OCI-LY3 (cell line): ENCODE measurements at regions not wholly inside any gene's neighbourhood (a gene's known extent, or its start where the extent isn't known, plus 50 kb on each side); places are given as distances from the start of the nearest gene placed in this dataset.

ENCODE experiments used
- EZH2phosphoT487 ChIP-seq: fragments of 200-600 bp; shearing (Covaris generic); IDR thresholded peaks from 2 replicates; pipeline ENCODE4 v1.6.1; 2018; ENCODE audit warnings: antibody characterized with exemption, mixed run types, low read depth
- TF ChIP-seq, protein P1 (sequence below): fragments of 200-600, 300-600 bp; sonication (generic); IDR thresholded peaks from 2 replicates; pipeline ENCODE4 v1.5.1; 2014; ENCODE audit warnings: antibody characterized with exemption, low read length, low read depth

- TF ChIP-seq, protein P1, sequence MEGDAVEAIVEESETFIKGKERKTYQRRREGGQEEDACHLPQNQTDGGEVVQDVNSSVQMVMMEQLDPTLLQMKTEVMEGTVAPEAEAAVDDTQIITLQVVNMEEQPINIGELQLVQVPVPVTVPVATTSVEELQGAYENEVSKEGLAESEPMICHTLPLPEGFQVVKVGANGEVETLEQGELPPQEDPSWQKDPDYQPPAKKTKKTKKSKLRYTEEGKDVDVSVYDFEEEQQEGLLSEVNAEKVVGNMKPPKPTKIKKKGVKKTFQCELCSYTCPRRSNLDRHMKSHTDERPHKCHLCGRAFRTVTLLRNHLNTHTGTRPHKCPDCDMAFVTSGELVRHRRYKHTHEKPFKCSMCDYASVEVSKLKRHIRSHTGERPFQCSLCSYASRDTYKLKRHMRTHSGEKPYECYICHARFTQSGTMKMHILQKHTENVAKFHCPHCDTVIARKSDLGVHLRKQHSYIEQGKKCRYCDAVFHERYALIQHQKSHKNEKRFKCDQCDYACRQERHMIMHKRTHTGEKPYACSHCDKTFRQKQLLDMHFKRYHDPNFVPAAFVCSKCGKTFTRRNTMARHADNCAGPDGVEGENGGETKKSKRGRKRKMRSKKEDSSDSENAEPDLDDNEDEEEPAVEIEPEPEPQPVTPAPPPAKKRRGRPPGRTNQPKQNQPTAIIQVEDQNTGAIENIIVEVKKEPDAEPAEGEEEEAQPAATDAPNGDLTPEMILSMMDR, result no peak
- TF ChIP-seq EZH2phosphoT487, result no peak
Observed at GRCh38 chr3:103009609-103010008, 574.8 kb downstream of the ZPLD1 start.
